ENCODE measurements at regions not wholly inside any gene's neighbourhood (a gene's known extent, or its start where the extent isn't known, plus 50 kb on each side); places are given as distances from the start of the nearest gene placed in this dataset.

DNA sequence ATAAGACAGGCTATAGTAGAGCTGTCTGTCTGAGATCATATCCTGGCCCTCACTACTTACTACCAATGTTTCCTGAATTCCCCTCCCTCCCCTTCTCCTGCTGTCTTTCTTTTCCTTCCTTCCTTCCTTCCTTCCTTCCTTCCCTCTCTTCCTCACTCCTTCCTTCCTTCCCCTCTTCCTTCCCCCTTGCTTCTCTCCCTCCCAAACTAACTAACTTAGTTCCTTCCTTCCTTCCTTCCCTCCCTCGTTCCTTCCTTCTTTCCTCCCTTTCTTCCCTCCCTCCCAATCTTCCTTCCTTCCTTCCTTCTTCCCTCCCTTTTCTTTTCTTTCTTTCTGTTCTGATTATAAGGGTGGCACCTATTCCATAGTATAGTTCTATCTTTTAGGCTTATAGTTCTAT, 150.0 kb upstream of the GDNF start:
- H3K36me3 ChIP-seq = no peaks in the 10 kb centered on the region
- H3K27ac ChIP-seq = no peak overlapping the region
- H3K4me2 ChIP-seq = no peak overlapping the region
- no peaks in the 10 kb centered on the region for H3K9me3 ChIP-seq
- H4K20me1 ChIP-seq = no peaks in the 10 kb centered on the region
- no peak overlapping the region for H3K4me3 ChIP-seq
- peaks cover 5% of the 10 kb centered on the region for H3K4me1 ChIP-seq
- no peak overlapping the region for H3K9ac ChIP-seq
- no peak for TF ChIP-seq Cebpa-rat (IDR thresholded peaks at IDR 0.05)
- no peaks in the 10 kb centered on the region for H3K27me3 ChIP-seq

DNA sequence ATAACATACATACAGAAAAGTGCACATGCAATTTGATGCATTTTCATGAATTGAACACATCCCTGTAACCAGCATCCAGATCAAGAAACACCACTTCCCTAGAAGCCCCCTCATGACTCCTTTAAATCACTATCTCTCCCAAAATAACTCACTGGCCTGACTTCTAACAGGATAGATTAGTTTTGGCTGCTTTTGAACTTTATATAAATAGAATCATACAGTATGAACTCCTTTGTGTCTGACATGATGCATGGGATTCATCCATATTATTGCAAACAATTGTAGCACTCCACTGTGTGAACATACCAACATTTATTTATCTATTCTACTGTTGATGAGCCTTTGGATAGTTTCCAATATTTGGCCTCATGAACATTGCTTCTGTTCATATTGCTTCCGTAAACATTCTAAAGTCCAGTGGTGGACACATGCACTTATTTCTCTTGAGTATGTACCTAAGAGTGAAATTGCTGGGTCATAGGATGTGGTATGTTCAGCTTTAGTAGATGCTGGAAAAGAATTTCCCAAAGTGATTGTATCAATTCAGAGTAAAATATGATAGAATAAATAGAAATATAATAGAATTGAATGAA, 148.7 kb upstream of the GDNF start:
- no peaks in the 10 kb centered on the region for H4K20me1 ChIP-seq
- no peak for TF ChIP-seq Cebpa-rat (IDR thresholded peaks at IDR 0.05)
- no peak overlapping the region for H3K27ac ChIP-seq
- no peak overlapping the region for H3K9ac ChIP-seq
- H3K4me3 ChIP-seq = no peak overlapping the region
- no peaks in the 10 kb centered on the region for H3K9me3 ChIP-seq
- H3K27me3 ChIP-seq = no peaks in the 10 kb centered on the region
- H3K36me3 ChIP-seq = no peaks in the 10 kb centered on the region
- H3K4me2 ChIP-seq = no peak overlapping the region
- H3K4me1 ChIP-seq = peaks cover 18% of the 10 kb centered on the region

DNA sequence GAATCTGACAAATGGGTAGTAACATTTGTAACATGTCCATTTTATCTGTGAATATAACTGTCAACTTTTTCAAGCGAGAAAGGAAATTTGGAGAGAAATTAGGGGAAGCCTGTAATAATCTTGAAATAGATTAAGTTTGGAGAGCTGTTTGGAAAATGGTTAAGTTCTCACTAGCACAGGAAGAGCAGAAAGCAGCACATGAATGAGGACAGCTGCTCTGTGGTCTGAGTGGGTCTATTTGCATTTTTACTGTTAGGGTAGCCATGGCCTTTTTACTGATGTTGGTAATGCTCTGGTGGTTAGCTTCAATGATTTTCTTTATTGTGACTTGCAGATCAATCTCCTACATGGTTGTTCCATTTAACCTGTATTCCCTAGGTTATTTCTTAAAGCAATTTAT, 144.5 kb upstream of the GDNF start:
- Histone ChIP-seq H4K20me1 (no peaks in the 10 kb centered on the region), H3K4me3 (no peak overlapping the region), H3K9ac (no peak overlapping the region), H3K4me2 (peak overlapping the region; percentile 61), H3K27ac (no peak overlapping the region), H3K9me3 (peaks cover 9% of the 10 kb centered on the region), H3K4me1 (peaks cover 20% of the 10 kb centered on the region), H3K27me3 (no peaks in the 10 kb centered on the region), H3K36me3 (no peaks in the 10 kb centered on the region)
- TF ChIP-seq Cebpa-rat (IDR thresholded peaks at IDR 0.05) = no peak

DNA sequence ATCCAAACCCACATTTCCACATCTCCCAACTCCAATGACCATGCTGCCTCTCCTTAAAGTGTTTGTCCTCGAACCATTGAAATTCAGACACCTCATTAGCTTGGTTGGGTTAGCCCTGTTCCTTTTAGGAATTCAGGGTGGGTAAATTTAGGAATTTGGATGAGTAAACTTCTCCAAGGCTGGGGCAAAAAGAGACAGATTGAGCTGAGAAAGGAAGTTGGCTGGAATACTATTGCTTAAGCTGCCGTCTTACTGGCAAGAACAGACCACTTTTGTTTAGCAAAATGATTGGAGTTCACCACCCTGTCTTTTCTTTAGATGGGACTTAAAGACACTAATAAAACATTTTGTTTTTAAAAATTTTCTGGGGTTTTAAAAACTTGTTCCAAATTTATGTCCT, 143.6 kb upstream of the GDNF start:
- Histone ChIP-seq H3K36me3 (no peaks in the 10 kb centered on the region), H3K9ac (no peak overlapping the region), H4K20me1 (no peaks in the 10 kb centered on the region), H3K27ac (no peak overlapping the region), H3K4me1 (peaks cover 20% of the 10 kb centered on the region), H3K4me2 (peak overlapping the region; percentile 61; the same call in 1 of the 2 replicates), H3K4me3 (no peak overlapping the region), H3K27me3 (no peaks in the 10 kb centered on the region), H3K9me3 (peaks cover 9% of the 10 kb centered on the region)
- no peak for TF ChIP-seq Cebpa-rat (IDR thresholded peaks at IDR 0.05)

DNA sequence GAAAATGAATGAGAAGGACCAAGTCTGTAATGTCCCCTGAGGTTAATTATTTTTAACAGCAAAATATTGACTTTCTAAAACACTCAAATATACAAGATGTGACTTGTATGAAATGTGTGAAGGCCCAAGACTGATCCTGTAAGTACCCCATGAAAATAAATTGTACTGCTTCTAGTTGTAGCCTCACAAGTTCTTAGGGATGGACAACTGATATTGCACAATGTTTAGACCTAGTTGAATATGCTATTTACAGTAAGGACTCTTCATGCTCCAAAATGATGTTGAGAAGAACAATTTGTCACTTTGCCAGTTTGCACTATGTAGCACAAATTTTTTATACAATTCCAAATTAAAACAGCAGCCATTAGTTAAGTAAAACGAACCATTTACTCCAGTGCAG, 139.7 kb upstream of the GDNF start:
- Histone ChIP-seq H3K4me3 (no peak overlapping the region), H3K4me1 (peaks cover 12% of the 10 kb centered on the region), H3K27me3 (no peaks in the 10 kb centered on the region), H3K9me3 (peaks cover 9% of the 10 kb centered on the region), H3K4me2 (no peak overlapping the region), H4K20me1 (no peaks in the 10 kb centered on the region), H3K36me3 (no peaks in the 10 kb centered on the region), H3K27ac (no peak overlapping the region), H3K9ac (no peak overlapping the region)
- TF ChIP-seq Cebpa-rat (IDR thresholded peaks at IDR 0.05) = no peak

DNA sequence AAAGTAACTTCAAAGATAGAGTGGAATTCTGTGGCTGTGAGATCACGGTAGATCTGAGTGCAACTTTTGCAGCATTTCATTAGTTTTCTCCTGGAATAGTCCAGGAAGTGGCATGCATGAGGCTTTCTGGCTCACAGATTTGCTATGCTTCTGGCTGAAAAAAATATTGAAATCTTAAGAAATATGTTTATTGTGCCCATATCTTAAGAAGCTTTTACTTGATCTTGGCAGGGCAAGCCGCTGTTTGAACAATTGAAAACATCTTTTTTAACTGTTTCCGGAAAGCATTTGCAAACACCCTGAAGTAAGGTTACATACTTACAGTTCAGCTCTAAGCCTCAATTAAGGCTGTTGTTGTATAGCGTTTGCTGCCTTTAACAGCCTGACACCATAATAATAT, 135.7 kb upstream of the GDNF start:
- Histone ChIP-seq H3K36me3 (no peaks in the 10 kb centered on the region), H4K20me1 (no peaks in the 10 kb centered on the region), H3K9me3 (peaks cover 2% of the 10 kb centered on the region; the same call in 1 of the 2 replicates), H3K4me3 (no peak overlapping the region), H3K27ac (no peak overlapping the region), H3K27me3 (no peaks in the 10 kb centered on the region), H3K4me1 (no peaks in the 10 kb centered on the region), H3K4me2 (no peak overlapping the region), H3K9ac (no peak overlapping the region)
- no peak for TF ChIP-seq Cebpa-rat (IDR thresholded peaks at IDR 0.05)

DNA sequence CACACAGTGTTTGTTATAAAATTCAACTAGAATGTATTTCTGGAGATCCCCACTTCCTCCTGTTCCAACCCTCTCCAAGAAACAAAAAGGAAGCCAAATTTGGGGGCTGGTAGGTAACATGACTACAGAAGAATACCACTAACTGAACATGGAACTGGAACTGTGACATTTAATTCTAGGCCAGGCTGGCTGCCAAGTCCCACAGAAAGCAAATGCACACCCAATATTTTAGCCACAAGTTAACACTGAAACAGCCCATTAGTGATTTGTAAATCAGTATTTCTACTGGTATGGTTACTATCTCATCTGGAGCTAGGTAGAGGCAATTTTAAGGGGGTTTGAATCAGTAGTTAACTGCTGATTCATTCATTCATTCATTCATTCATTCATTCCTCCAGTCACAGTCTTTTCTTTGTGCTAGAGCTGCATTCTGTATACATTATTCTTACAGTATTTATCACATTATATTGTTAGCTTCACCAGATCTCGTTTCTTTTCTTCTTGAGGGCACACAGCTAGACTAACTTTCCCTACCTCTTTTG, 131.7 kb upstream of the GDNF start:
- Histone ChIP-seq H3K27me3 (no peaks in the 10 kb centered on the region), H3K9me3 (no peaks in the 10 kb centered on the region), H3K27ac (no peak overlapping the region), H4K20me1 (no peaks in the 10 kb centered on the region), H3K36me3 (no peaks in the 10 kb centered on the region), H3K4me2 (no peak overlapping the region), H3K4me3 (no peak overlapping the region), H3K9ac (no peak overlapping the region), H3K4me1 (no peaks in the 10 kb centered on the region)
- TF ChIP-seq Cebpa-rat (IDR thresholded peaks at IDR 0.05) = no peak

DNA sequence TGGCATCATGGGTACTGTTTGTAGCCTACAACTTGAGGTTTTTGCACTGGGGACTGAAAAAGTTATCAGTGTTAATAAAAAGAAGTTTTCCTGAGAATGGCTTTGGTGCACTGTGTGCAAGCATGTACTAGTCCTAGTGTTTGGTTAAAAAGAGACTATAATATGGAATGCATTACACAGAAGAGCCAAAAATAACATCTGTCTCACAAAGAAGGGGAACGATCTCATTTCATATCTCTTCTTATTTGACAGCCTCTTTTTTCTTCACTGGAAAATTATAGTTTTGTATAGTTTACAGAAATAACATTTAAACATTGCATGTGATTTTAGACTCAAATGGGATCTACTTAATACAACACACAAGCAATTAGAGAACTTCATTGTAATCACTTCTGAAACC, 127.0 kb upstream of the GDNF start:
- Histone ChIP-seq H3K27ac (no peak overlapping the region), H3K9me3 (no peaks in the 10 kb centered on the region), H3K4me3 (no peak overlapping the region), H3K27me3 (no peaks in the 10 kb centered on the region), H4K20me1 (no peaks in the 10 kb centered on the region), H3K4me2 (no peak overlapping the region), H3K4me1 (no peaks in the 10 kb centered on the region), H3K36me3 (no peaks in the 10 kb centered on the region), H3K9ac (no peak overlapping the region)
- no peak for TF ChIP-seq Cebpa-rat (IDR thresholded peaks at IDR 0.05)

DNA sequence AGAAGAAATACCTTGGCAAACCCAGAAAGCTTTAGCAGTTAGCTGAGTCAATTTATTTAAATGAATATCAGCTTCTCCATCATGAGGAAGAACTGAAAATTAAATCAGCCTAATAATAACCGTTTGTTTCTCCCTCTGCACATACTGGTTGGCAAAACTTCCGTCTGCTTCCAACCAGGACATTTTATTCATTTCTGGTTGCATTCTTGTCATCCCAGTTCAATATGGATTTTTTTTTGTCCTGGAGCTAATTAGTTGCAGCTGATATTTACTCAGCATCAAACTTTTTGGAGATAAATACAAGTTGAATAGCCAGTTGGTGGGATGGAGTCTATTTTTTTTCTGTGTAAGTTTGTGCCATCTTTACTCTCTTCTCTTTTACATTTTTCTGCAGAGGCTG, 126.5 kb upstream of the GDNF start:
- Histone ChIP-seq H3K27ac (no peak overlapping the region), H3K27me3 (no peaks in the 10 kb centered on the region), H3K4me1 (no peaks in the 10 kb centered on the region), H3K9me3 (no peaks in the 10 kb centered on the region), H3K4me3 (no peak overlapping the region), H3K36me3 (no peaks in the 10 kb centered on the region), H3K9ac (no peak overlapping the region), H4K20me1 (no peaks in the 10 kb centered on the region), H3K4me2 (no peak overlapping the region)
- no peak for TF ChIP-seq Cebpa-rat (IDR thresholded peaks at IDR 0.05)

DNA sequence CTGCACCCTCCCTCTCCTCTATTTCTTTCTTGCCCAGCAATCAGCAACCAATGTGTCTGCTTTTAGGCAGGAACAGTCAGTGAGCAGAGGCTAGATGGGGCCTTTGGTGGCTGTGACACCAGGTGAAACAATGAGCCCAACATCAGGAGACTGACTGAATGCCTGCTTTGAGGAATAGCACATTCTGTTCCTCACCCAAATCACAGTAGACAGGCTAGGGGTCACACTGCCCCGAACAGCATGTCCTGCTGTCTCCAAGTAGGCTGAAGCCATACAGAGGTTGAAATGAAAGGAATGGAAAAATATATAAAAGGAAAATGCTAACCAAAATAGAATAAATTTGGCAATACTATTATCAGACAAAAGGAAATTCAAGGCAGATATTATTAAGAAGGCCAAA, 122.5 kb upstream of the GDNF start:
- H4K20me1 ChIP-seq = no peaks in the 10 kb centered on the region
- H3K4me3 ChIP-seq = no peak overlapping the region
- TF ChIP-seq Cebpa-rat (IDR thresholded peaks at IDR 0.05) = no peak
- peaks cover 19% of the 10 kb centered on the region for H3K9me3 ChIP-seq
- H3K27ac ChIP-seq = no peak overlapping the region
- no peak overlapping the region for H3K4me2 ChIP-seq
- no peaks in the 10 kb centered on the region for H3K27me3 ChIP-seq
- no peak overlapping the region for H3K9ac ChIP-seq
- no peaks in the 10 kb centered on the region for H3K4me1 ChIP-seq
- H3K36me3 ChIP-seq = no peaks in the 10 kb centered on the region

DNA sequence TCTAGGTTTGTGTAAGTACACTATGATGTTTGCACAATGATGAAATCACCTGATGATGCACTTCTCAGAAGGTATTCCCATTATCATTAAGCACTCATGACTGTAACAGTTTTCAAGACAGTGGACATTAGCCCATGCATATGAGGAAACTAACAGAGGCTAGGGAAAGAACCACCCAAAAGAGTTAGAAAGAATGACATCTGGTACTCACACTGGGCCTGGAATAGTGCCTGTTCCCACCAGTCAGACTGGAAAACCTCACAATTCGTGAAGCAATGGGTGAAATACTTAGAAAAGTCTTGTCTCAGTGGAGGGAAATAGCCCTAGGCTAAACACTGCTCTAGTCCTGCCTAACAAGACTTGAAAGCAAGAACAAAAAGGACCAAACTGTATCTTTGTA, 117.4 kb upstream of the GDNF start:
- Histone ChIP-seq H3K27me3 (no peaks in the 10 kb centered on the region), H3K36me3 (no peaks in the 10 kb centered on the region), H4K20me1 (no peaks in the 10 kb centered on the region), H3K4me1 (no peaks in the 10 kb centered on the region), H3K4me3 (no peak overlapping the region), H3K9me3 (peaks cover 22% of the 10 kb centered on the region), H3K9ac (no peak overlapping the region), H3K27ac (no peak overlapping the region), H3K4me2 (no peak overlapping the region)
- no peak for TF ChIP-seq Cebpa-rat (IDR thresholded peaks at IDR 0.05)

Data from BLaER1 (cell line).